Gastroesophageal sphincter (tissue), 4 donors: ENCODE measurements at regions not wholly inside any gene's neighbourhood (a gene's known extent, or its start where the extent isn't known, plus 50 kb on each side); places are given as distances from the start of the nearest gene placed in this dataset.

Experiments
- ATAC-seq: fragments of 150-250 bp; one replicate; pipeline ENCODE4 v1.9.1; 2016; ENCODE audit warnings: mild to moderate bottlenecking, moderate library complexity
- H3K27ac ChIP-seq, 4 donors: fragments of 200-600 bp; sonication (generic) in 3 of 4; 1 replicate in 3 of 4; 2 replicates in 1 of 4; pipeline ENCODE4 v1.5.1; 2016 to 2019
- H3K27me3 ChIP-seq: fragments of 200-600 bp; sonication (generic); one replicate; pipeline ENCODE4 v1.5.1; 2019
- H3K36me3 ChIP-seq, 2 donors: fragments of 200-600 bp; sonication (generic); one replicate each; pipeline ENCODE4 v1.5.1; 2019; ENCODE audit warnings: control low read depth in 1 of 2
- H3K4me1 ChIP-seq, 3 donors: fragments of 200-600 bp; sonication (generic); 1 replicate in 2 of 3; 2 replicates in 1 of 3; pipeline ENCODE4 v1.5.1; 2016 to 2019; ENCODE audit warnings: control low read depth in 2 of 3
- H3K4me3 ChIP-seq, 2 donors: fragments of 200-600 bp; sonication (generic); one replicate each; pipeline ENCODE4 v1.5.1; 2019; ENCODE audit warnings: mild to moderate bottlenecking in 1 of 2, moderate library complexity in 1 of 2
- H3K9me3 ChIP-seq, 3 donors: fragments of 200-600 bp; sonication (generic); one replicate each; pipeline ENCODE4 v1.5.1; 2017 to 2019; ENCODE audit warnings: control low read depth in 2 of 3
- CTCF ChIP-seq, 4 experiments: fragments of 200-600 bp in 2 of 4; fragments of 450-650 bp in 2 of 4; sonication (generic) in 1 of 4; IDR thresholded peaks; one replicate each; pipeline ENCODE4 v1.5.1; 2017 to 2019; ENCODE audit warnings: antibody characterized with exemption in 4 of 4, mild to moderate bottlenecking in 2 of 4, moderate library complexity in 2 of 4
- EP300 ChIP-seq: sonication (generic); formaldehyde crosslinking; IDR thresholded peaks from one replicate; pipeline ENCODE4 v1.6.1; 2017; ENCODE audit warnings: antibody characterized with exemption, mild to moderate bottlenecking
- POLR2A ChIP-seq, 2 donors: fragments of 450-650 bp; IDR thresholded peaks; one replicate each; pipeline ENCODE4 v1.6.1; 2017; ENCODE audit warnings: antibody characterized with exemption in 2 of 2, mild to moderate bottlenecking in 2 of 2, moderate library complexity in 1 of 2
- POLR2AphosphoS5 ChIP-seq: sonication (generic); formaldehyde crosslinking; IDR thresholded peaks from one replicate; pipeline ENCODE4 v1.6.1; 2017; ENCODE audit warnings: antibody characterized with exemption
- WGBS, 2 donors: methylation state at CpG; one replicate each; pipeline ENCODE4 v1.1.5; 2018; ENCODE audit warnings: low coverage in 1 of 2; 5-methylcytosine and 5-hydroxymethylcytosine counted together

GRCh38 chr21:21731626-21732025 lies 733.4 kb downstream of the NCAM2 start:
- Histone ChIP-seq H3K27me3 (no peaks in the 10 kb centered on the region), H3K4me3 (no peak overlapping the region), H3K36me3 (no peaks in the 10 kb centered on the region), H3K9me3 (no peaks in the 10 kb centered on the region), H3K27ac (no peak overlapping the region), H3K4me1 (no peaks in the 10 kb centered on the region)
- TF ChIP-seq POLR2A (IDR thresholded peaks at IDR 0.05) (no peak), EP300 (no peak), CTCF (IDR thresholded peaks at IDR 0.05) (no peak), POLR2AphosphoS5 (no peak)
- ATAC-seq, result no peak
- 90 to 93% methylated on average over 5 to 6 of the region's 6 CpGs for WGBS, 2 donors

- ATAC-seq, result no peak
Observed at GRCh38 chr21:21734088-21734487, 735.9 kb downstream of the NCAM2 start.

GRCh38 chr21:21737186-21737585 lies 739.0 kb downstream of the NCAM2 start:
- Histone ChIP-seq H3K4me1 (no peaks in the 10 kb centered on the region), H3K27ac (no peak overlapping the region), H3K4me3 (no peak overlapping the region), H3K36me3 (no peaks in the 10 kb centered on the region), H3K9me3 (no peaks in the 10 kb centered on the region), H3K27me3 (no peaks in the 10 kb centered on the region)
- no peak for ATAC-seq
- WGBS, 2 donors, result 72 to 89% methylated on average over 5 to 6 of the region's 7 CpGs
- TF ChIP-seq CTCF (IDR thresholded peaks at IDR 0.05), result no peak
- no peak for TF ChIP-seq EP300
- no peak for TF ChIP-seq POLR2A (IDR thresholded peaks at IDR 0.05)
- no peak for TF ChIP-seq POLR2AphosphoS5

More at GRCh38 chr21:21734088-21734487, 735.9 kb downstream of the NCAM2 start:
- no peak for TF ChIP-seq POLR2A (IDR thresholded peaks at IDR 0.05)
- no peak for TF ChIP-seq POLR2AphosphoS5
- TF ChIP-seq CTCF (IDR thresholded peaks at IDR 0.05), result no peak
- no peak for TF ChIP-seq EP300
- H3K4me3 ChIP-seq, result no peak overlapping the region
- no peaks in the 10 kb centered on the region for H3K36me3 ChIP-seq
- no peak overlapping the region for H3K27ac ChIP-seq
- WGBS, 2 donors, result 91 to 100% methylated on average over 1 of the region's 1 CpG
- no peaks in the 10 kb centered on the region for H3K9me3 ChIP-seq
- no peaks in the 10 kb centered on the region for H3K4me1 ChIP-seq
- no peaks in the 10 kb centered on the region for H3K27me3 ChIP-seq

GRCh38 chr21:21740207-21740606 lies 742.0 kb downstream of the NCAM2 start:
- Histone ChIP-seq H3K27ac (no peak overlapping the region), H3K4me1 (no peaks in the 10 kb centered on the region), H3K4me3 (no peak overlapping the region), H3K36me3 (no peaks in the 10 kb centered on the region), H3K27me3 (no peaks in the 10 kb centered on the region), H3K9me3 (no peaks in the 10 kb centered on the region)
- ATAC-seq, result no peak
- 54 to 61% methylated on average over 5 of the region's 5 CpGs for WGBS, 2 donors
- no peak for TF ChIP-seq CTCF (IDR thresholded peaks at IDR 0.05)

GRCh38 chr21:21750124-21750825 lies 752.1 kb downstream of the NCAM2 start:
- no peaks in the 10 kb centered on the region for H3K36me3 ChIP-seq
- H3K27ac ChIP-seq, result no peak overlapping the region
- H3K4me1 ChIP-seq, result no peaks in the 10 kb centered on the region
- no peaks in the 10 kb centered on the region for H3K9me3 ChIP-seq
- no peak for TF ChIP-seq POLR2A (IDR thresholded peaks at IDR 0.05)
- TF ChIP-seq CTCF (IDR thresholded peaks at IDR 0.05), result no peak
- TF ChIP-seq POLR2AphosphoS5, result no peak
- TF ChIP-seq EP300, result no peak
- H3K4me3 ChIP-seq, result no peak overlapping the region
- ATAC-seq, result no peak
- 46 to 50% methylated on average over 4 of the region's 4 CpGs for WGBS, 2 donors
- no peaks in the 10 kb centered on the region for H3K27me3 ChIP-seq
